HFF-Myc (cell line): ENCODE measurements at regions not wholly inside any gene's neighbourhood (a gene's known extent, or its start where the extent isn't known, plus 50 kb on each side); places are given as distances from the start of the nearest gene placed in this dataset.

Experiments used
- DNase-seq: peaks from one replicate; pipeline ENCODE4 v3.0.0-alpha.2; 2011; ENCODE audit warnings: low read depth; ENCODE audit errors: extremely low read depth
- H3K4me3 ChIP-seq: replicated peaks from 2 replicates; pipeline ENCODE4 v1.5.1; 2011; ENCODE audit warnings: low read depth, mild to moderate bottlenecking, control low read depth, low read length
- CTCF ChIP-seq: IDR thresholded peaks from 2 replicates; pipeline ENCODE4 v1.5.1; 2012; ENCODE audit warnings: mild to moderate bottlenecking, low read depth, low read length, control low read depth; ENCODE audit errors: missing control alignments

DNA sequence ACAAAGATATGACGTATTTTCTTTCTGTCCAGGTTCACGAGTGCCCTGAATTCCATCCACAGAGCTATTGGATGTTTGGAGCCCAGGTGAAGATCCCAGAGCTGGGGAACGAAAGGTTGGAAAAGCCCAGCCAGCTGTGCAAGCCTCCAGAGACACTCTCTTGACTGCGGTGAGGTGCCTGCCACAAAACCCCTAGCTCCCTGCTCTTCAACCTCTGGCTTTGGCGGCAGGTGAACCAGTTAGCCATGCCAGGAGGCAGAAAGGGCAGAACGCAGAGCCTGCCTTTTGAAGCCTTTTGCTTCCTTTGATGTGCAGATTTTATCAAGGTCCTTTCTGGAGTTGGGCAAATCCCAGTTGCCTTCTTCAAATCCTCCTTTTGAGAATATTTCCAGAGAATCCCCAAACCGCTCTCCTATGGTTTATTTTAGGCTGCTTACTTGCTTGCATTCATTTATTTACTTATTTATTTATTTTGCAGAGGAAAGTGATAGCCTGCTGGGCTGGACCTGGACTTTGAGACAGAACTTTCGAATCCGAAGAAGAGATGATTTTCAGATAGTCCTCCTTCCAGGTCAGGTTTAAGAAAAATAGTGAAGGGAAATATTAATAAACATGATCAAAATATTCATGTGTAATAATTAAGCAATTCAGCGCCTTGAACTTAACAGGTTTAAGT lies 411.2 kb upstream of the TBX3 start:
- no peak for DNase-seq
- H3K4me3 ChIP-seq: no peak overlapping the region
- no peak for TF ChIP-seq CTCF

DNA sequence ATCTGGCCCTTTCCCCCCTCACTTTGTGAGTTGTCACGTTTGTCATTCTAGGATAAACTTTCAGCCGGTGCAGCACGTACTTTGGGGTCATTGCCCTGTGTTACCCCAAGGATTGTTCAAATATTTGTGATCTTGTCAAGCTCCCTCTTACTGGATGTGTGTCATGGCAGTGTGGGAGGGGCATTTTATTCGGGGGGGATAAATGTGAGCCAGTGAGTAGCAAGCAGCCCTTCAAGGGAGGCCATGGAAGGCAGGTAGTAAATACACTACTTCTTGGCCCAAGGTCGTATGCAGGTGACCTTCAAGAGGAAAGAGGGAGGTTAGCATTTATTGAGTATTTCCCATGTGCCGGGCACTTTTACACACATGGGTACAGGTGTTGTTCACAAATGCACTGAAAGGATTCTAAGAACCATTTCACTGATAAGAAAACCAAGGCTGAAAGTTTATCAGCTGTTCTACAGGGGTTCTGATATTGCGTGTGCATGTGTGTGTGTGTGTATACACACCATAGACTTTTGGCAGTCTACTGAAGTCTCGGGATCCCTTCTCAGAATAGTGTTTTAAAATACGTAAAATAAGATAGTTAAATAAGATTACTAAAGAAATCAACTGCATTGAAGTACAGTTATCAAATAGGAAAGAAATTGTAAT lies 410.3 kb upstream of the TBX3 start:
- H3K4me3 ChIP-seq: no peak overlapping the region
- DNase-seq: no peak
- no peak for TF ChIP-seq CTCF

- DNase-seq: no peak
- H3K4me3 ChIP-seq: no peak overlapping the region
- no peak for TF ChIP-seq CTCF
Measured at GRCh38 chr12:115093261-115093660, 409.3 kb upstream of the TBX3 start.

DNA sequence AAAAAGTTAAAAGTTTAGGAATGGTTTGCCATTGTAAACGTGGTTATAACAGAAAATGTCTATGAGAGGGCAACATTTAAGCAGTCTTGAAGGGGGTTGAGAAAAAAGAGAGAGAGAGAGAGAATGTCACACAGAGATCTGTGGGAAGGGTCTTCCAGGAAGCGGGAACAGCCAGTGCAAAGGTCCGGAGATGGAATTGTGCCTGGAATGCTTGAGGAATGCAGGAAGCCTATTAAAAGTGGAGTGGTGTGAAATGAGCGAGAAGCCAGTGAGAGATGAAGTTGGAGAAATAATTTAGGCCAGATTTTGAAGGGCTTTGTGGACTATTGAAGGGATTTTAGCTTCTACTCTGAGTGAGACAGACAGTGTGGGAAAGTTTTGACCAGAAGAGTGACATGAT lies 406.8 kb upstream of the TBX3 start:
- H3K4me3 ChIP-seq: no peak overlapping the region
- no peak for TF ChIP-seq CTCF
- DNase-seq: no peak

GRCh38 chr12:115088995-115089841 lies 405.2 kb upstream of the TBX3 start:
- no peak for DNase-seq
- no peak overlapping the region for H3K4me3 ChIP-seq
- no peak for TF ChIP-seq CTCF

DNA sequence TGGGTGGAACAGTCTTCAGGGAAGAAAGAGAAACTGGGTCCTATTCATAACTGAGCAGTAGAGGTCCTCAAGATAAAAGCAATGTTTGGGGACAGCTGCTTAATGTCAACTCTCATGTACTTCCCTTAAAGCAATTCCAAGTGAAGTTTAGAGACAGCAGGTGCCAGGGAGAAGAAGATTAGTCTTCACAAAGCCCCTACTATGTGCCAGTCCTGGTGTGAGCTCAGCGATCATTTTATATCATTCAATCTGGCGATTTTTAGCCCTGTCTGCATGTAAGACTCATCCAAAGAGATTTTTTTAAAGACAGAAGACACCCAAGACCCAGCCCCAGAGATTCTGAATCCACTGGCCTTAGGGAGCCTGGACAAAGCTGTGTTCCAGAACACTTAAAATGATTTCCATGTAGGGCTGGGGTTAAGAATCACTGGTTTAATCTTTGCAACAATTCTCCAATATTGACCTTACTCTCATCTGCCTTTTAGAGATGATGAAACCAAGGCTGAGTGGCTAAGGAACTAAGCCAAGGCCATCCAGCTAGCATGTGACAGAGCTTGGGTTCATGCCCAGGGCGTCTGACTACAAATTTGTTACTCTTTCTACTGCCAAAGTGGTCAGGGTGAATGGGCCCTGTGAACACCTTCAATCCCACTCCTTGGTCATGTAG lies 404.5 kb upstream of the TBX3 start:
- H3K4me3 ChIP-seq: no peak overlapping the region
- no peak for TF ChIP-seq CTCF
- no peak for DNase-seq
